ENCODE measurements at regions not wholly inside any gene's neighbourhood (a gene's known extent, or its start where the extent isn't known, plus 50 kb on each side); places are given as distances from the start of the nearest gene placed in this dataset.

DNA sequence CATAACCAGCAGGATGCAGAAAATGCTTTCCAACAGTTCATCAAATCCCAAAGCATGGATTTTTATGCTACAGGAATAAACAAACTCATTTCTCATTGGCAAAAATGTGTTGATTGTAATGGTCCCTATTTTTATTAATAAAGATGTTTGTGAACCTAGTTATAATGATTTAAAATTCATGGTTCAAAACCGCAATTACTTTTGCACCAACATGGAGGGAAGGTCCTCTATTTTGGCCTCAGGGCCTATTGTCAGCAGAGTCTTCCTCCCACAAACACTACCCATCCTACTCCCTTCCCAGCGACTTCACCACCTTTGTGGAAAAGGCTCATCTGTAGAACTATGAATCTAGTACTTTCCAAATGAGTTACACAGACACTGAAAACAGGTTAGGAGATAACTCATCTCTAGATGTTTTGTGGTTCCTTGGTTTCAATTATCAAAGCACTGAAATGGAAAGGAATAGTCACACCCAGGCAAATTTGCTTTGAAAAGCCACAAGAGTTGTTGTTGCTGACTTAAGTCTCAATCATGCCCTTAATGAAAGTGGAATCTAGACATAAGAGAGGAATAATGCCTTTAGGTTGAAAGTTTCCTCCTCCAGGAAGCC is 59.4 kb upstream of the FRMD4A start:
- peaks cover under 1% of the 10 kb centered on the region for H3K4me1 Mint-ChIP-seq
- intact Hi-C loops (cut with micrococcal nuclease), result no loop called here
- CTCF ChIA-PET, result no interaction called here

More for the DNA sequence above, 59.4 kb upstream of the FRMD4A start:
- no peaks in the 10 kb centered on the region for H3K36me3 ChIP-seq (replicated peaks in 1 of 2; ENCODE audit: control extremely low read depth in 1 of 2, control insufficient read depth in 1 of 2, extremely low read depth in 1 of 2, insufficient read depth in 2 of 2, low read length in 1 of 2)
- H4K20me1 ChIP-seq (ENCODE audit: control insufficient read depth, insufficient read depth, low read length, poor library complexity, severe bottlenecking), result no peaks in the 10 kb centered on the region
- no peaks in the 10 kb centered on the region for H3K79me2 ChIP-seq (ENCODE audit: control insufficient read depth, insufficient read depth, low read length)
- H2AFZ ChIP-seq (ENCODE audit: insufficient read depth, low read depth, low read length, poor library complexity, severe bottlenecking), result no peak overlapping the region
- Mint-ChIP-seq H3K27me3 (peaks cover 16% of the 10 kb centered on the region), H3K27ac (no peak overlapping the region), H3K9me3 (ENCODE audit: insufficient read depth) (no peaks in the 10 kb centered on the region), H3K4me3 (no peak overlapping the region)
- POLR2A ChIA-PET, result no interaction called here
- no peak for ATAC-seq (ENCODE audit: low read depth)
- no peak overlapping the region for H3K9ac ChIP-seq (ENCODE audit: low read length)
- no CpG with 5 or more reads among the region's 2 CpGs for WGBS (ENCODE audit: insufficient coverage)
- no peak for DNase-seq
- no peak overlapping the region for H3K27ac ChIP-seq (ENCODE audit: low read length in 2 of 2)
- H3K9me3 ChIP-seq (ENCODE audit: control extremely low read depth in 1 of 3, control insufficient read depth in 2 of 3, insufficient read depth in 1 of 3, low read length in 2 of 3), result peaks cover 0 to 2% (median 1%) of the 10 kb centered on the region in 3 donors
- no peak for TF ChIP-seq EZH2 (IDR thresholded peaks at IDR 0.05; ENCODE audit: borderline replicate concordance, insufficient read depth, low read depth, low read length, poor library complexity, severe bottlenecking)
- TF ChIP-seq, protein P1, sequence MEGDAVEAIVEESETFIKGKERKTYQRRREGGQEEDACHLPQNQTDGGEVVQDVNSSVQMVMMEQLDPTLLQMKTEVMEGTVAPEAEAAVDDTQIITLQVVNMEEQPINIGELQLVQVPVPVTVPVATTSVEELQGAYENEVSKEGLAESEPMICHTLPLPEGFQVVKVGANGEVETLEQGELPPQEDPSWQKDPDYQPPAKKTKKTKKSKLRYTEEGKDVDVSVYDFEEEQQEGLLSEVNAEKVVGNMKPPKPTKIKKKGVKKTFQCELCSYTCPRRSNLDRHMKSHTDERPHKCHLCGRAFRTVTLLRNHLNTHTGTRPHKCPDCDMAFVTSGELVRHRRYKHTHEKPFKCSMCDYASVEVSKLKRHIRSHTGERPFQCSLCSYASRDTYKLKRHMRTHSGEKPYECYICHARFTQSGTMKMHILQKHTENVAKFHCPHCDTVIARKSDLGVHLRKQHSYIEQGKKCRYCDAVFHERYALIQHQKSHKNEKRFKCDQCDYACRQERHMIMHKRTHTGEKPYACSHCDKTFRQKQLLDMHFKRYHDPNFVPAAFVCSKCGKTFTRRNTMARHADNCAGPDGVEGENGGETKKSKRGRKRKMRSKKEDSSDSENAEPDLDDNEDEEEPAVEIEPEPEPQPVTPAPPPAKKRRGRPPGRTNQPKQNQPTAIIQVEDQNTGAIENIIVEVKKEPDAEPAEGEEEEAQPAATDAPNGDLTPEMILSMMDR (IDR thresholded peaks at IDR 0.05), result no peak
- H3K4me1 ChIP-seq (ENCODE audit: control insufficient read depth in 2 of 2, insufficient read depth in 2 of 2, low read length in 2 of 2), result peaks cover under 1 to 1% of the 10 kb centered on the region in 2 donors
- H3K4me3 ChIP-seq (ENCODE audit: control extremely low read depth in 1 of 5, extremely low read depth in 1 of 5, insufficient read depth in 1 of 5, low read depth in 2 of 5, low read length in 4 of 5), result no peak overlapping the region
- no peak overlapping the region for H3K4me2 ChIP-seq (replicated peaks; ENCODE audit: low read depth, low read length, poor library complexity, severe bottlenecking)
- H3K27me3 ChIP-seq (replicated peaks in 1 of 4; ENCODE audit: control extremely low read depth in 1 of 4, control insufficient read depth in 3 of 4, insufficient read depth in 4 of 4, low read length in 3 of 4), result no peaks in the 10 kb centered on the region

Data from B cell (primary cell).